Ovary (tissue), 3 donors: ENCODE measurements at regions not wholly inside any gene's neighbourhood (a gene's known extent, or its start where the extent isn't known, plus 50 kb on each side); places are given as distances from the start of the nearest gene placed in this dataset.

Experiments used
- EP300 ChIP-seq: sonication (generic); formaldehyde crosslinking; IDR thresholded peaks from one replicate; pipeline ENCODE4 v1.6.1; 2017; ENCODE audit warnings: antibody characterized with exemption
- POLR2A ChIP-seq: fragments of 450-650 bp; IDR thresholded peaks from one replicate; pipeline ENCODE4 v1.6.1; 2017; ENCODE audit warnings: antibody characterized with exemption, mild to moderate bottlenecking, moderate library complexity
- TF ChIP-seq, protein P1 (sequence below), 3 donors: fragments of 450-650 bp in 2 of 3; fragments of 200-600 bp in 1 of 3; IDR thresholded peaks; one replicate each; pipeline versions ENCODE4 v1.5.1 to v1.8.0; 2016 to 2022; ENCODE audit warnings: antibody characterized with exemption in 3 of 3, mild to moderate bottlenecking in 1 of 3
- donor health status: DM: no; HTN: no; CAD: no.

DNA sequence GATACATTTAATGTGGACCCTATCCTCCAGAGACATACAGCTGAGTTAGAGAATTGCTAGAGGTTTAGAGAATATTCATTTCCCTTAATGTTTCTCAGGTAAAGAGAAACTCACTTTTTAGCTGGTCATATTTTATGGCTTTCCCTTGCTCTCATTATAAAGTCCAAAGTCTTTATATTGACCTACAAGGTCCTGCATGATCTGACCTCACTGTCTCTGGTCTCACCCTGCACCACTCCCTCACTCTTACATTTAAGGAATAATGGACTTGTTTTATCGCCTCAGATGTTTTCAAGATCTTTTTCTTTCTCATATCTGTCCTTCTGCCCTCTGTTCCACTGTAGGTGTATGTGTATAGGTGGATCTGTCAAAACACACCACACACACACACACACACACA is 597.3 kb downstream of the PLCL1 start:
- TF ChIP-seq, protein P1, sequence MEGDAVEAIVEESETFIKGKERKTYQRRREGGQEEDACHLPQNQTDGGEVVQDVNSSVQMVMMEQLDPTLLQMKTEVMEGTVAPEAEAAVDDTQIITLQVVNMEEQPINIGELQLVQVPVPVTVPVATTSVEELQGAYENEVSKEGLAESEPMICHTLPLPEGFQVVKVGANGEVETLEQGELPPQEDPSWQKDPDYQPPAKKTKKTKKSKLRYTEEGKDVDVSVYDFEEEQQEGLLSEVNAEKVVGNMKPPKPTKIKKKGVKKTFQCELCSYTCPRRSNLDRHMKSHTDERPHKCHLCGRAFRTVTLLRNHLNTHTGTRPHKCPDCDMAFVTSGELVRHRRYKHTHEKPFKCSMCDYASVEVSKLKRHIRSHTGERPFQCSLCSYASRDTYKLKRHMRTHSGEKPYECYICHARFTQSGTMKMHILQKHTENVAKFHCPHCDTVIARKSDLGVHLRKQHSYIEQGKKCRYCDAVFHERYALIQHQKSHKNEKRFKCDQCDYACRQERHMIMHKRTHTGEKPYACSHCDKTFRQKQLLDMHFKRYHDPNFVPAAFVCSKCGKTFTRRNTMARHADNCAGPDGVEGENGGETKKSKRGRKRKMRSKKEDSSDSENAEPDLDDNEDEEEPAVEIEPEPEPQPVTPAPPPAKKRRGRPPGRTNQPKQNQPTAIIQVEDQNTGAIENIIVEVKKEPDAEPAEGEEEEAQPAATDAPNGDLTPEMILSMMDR (IDR thresholded peaks at IDR 0.05) = no peak
- no peak for TF ChIP-seq POLR2A
- no peak for TF ChIP-seq EP300
